ENCODE measurements at regions not wholly inside any gene's neighbourhood (a gene's known extent, or its start where the extent isn't known, plus 50 kb on each side); places are given as distances from the start of the nearest gene placed in this dataset.

DNA sequence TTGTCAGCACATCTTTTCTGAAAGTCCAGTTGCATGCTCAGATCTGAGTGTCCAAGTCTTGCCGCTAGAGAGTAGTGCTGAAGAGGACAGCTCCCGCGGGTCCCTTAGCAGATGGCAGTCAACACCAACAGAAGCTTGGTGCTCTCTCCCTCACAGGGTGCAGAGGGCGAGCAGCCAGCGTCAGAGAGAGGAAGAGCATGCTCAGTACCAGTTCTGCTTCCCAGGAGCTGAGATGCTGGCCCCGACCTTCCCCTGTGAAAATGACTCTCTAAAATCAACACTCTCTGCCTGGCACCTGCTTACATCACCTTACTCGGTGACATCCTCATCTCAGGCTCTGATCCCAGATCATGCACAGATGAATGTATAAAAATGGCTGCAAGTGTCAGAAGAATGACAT lies 86.0 kb upstream of the TWIST2 start:
- no peak overlapping the region for H3K9ac ChIP-seq
- peak; percentile 60 for DNase-seq
- in situ Hi-C loops (cut with MboI) = no loop called here
- peaks cover 10% of the 10 kb centered on the region; the same call in 1 of the 2 replicates for H3K27me3 ChIP-seq (replicated peaks; ENCODE audit: insufficient read depth)
- H3K36me3 ChIP-seq (ENCODE audit: low read depth) = no peaks in the 10 kb centered on the region
- H3K9me3 ChIP-seq (ENCODE audit: low read depth) = no peaks in the 10 kb centered on the region
- H3K4me1 ChIP-seq (ENCODE audit: insufficient read depth) = no peaks in the 10 kb centered on the region
- no peak overlapping the region for H3K27ac ChIP-seq
- no peaks in the 10 kb centered on the region for H3K79me2 ChIP-seq (ENCODE audit: insufficient read depth)
- H3F3A ChIP-seq (ENCODE audit: insufficient read depth) = no peaks in the 10 kb centered on the region
- 22 to 27% methylated on average over 7 of the region's 7 CpGs for WGBS, 2 experiments (ENCODE audit: low coverage in 1 of 2, low lambda C conversion rate in 2 of 2, missing lambda C conversion rate in 2 of 2)
- H3K9me2 ChIP-seq (ENCODE audit: insufficient read depth) = no peaks in the 10 kb centered on the region
- no peak overlapping the region for H3K4me3 ChIP-seq
- H2AFZ ChIP-seq = no peak overlapping the region
- TF ChIP-seq EZH2phosphoT487 (IDR thresholded peaks at IDR 0.05; ENCODE audit: insufficient read depth, low read depth) (no peak), EZH2 (IDR thresholded peaks at IDR 0.05; ENCODE audit: insufficient read depth, poor library complexity, severe bottlenecking) (no peak)
- H3K4me2 ChIP-seq (ENCODE audit: unreplicated experiment) = no peak overlapping the region
- H4K20me1 ChIP-seq (ENCODE audit: insufficient read depth) = no peaks in the 10 kb centered on the region

DNA sequence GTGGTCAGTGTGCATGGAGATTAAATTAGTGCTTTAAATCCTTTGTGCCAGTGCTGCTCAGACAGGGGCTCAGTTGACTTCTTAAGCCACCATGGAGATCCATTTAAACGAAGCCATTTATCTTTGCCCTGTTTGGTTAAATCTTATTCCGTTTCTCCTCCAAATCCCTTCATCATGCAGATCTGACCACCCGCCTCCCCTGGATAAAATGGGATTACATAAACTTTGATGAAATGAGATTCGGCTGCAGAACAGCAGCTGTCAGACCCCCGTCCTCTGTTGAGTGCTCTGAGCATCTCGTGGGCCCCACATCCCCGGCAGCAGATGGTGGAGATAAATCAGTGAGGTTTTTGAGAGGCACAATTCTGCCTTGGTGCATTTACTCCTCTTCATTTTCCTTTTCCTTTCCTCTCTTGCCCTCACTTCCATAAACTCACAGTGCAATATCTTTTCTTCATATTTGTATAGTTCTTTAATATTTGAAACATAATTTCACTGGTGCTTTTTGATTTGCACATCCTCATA lies 84.4 kb upstream of the TWIST2 start:
- no peak overlapping the region for H3K4me2 ChIP-seq (ENCODE audit: unreplicated experiment)
- H3K4me3 ChIP-seq = no peak overlapping the region
- no peak overlapping the region for H2AFZ ChIP-seq
- DNase-seq = no peak
- no peaks in the 10 kb centered on the region for H3K4me1 ChIP-seq (ENCODE audit: insufficient read depth)
- no peaks in the 10 kb centered on the region for H3K79me2 ChIP-seq (ENCODE audit: insufficient read depth)
- no peaks in the 10 kb centered on the region for H3K9me3 ChIP-seq (ENCODE audit: low read depth)
- H3K36me3 ChIP-seq (ENCODE audit: low read depth) = no peaks in the 10 kb centered on the region
- no peaks in the 10 kb centered on the region for H3F3A ChIP-seq (ENCODE audit: insufficient read depth)
- no peak overlapping the region for H3K27ac ChIP-seq
- H3K9ac ChIP-seq = no peak overlapping the region
- in situ Hi-C loops (cut with MboI) = no loop called here
- no peaks in the 10 kb centered on the region for H4K20me1 ChIP-seq (ENCODE audit: insufficient read depth)
- 26% methylated on average over 7 of the region's 7 CpGs for WGBS, 2 experiments (ENCODE audit: low coverage in 1 of 2, low lambda C conversion rate in 2 of 2, missing lambda C conversion rate in 2 of 2)
- TF ChIP-seq EZH2 (IDR thresholded peaks at IDR 0.05; ENCODE audit: insufficient read depth, poor library complexity, severe bottlenecking) (no peak), EZH2phosphoT487 (IDR thresholded peaks at IDR 0.05; ENCODE audit: insufficient read depth, low read depth) (no peak)
- peaks cover 10% of the 10 kb centered on the region; the same call in 1 of the 2 replicates for H3K27me3 ChIP-seq (replicated peaks; ENCODE audit: insufficient read depth)
- no peaks in the 10 kb centered on the region for H3K9me2 ChIP-seq (ENCODE audit: insufficient read depth)

DNA sequence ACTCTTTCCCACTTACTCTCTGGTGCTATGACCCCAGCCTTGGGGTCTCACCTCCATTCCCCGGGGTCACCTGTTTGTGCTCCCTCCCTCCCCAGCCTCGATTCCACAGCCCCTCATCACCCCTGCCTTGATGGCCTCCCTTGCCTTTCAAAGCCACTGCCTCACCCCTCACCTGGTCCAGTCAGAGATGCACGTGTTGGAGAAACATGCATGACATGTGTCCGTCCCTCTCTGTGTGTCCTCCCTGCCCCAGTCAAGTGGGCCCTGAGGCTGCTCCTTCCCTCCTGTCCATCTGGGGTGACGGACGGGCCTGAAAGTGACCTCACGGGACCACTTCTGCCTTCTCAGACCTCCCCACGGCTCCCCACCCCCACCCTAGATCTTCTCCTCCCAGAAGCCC lies 82.3 kb upstream of the TWIST2 start:
- in situ Hi-C loops (cut with MboI) = no loop called here
- no peak for DNase-seq
- H3K4me1 ChIP-seq (ENCODE audit: insufficient read depth) = no peaks in the 10 kb centered on the region
- no peaks in the 10 kb centered on the region for H3K9me2 ChIP-seq (ENCODE audit: insufficient read depth)
- H3K36me3 ChIP-seq (ENCODE audit: low read depth) = no peaks in the 10 kb centered on the region
- H3K9ac ChIP-seq = no peak overlapping the region
- H3K79me2 ChIP-seq (ENCODE audit: insufficient read depth) = no peaks in the 10 kb centered on the region
- no peak overlapping the region for H3K4me3 ChIP-seq
- H3K27ac ChIP-seq = no peak overlapping the region
- H3K9me3 ChIP-seq (ENCODE audit: low read depth) = no peaks in the 10 kb centered on the region
- no peaks in the 10 kb centered on the region for H4K20me1 ChIP-seq (ENCODE audit: insufficient read depth)
- WGBS, 2 experiments (ENCODE audit: low coverage in 1 of 2, low lambda C conversion rate in 2 of 2, missing lambda C conversion rate in 2 of 2) = 47 to 65% methylated on average over 7 to 8 of the region's 8 CpGs
- no peaks in the 10 kb centered on the region for H3F3A ChIP-seq (ENCODE audit: insufficient read depth)
- H2AFZ ChIP-seq = no peak overlapping the region
- TF ChIP-seq EZH2 (IDR thresholded peaks at IDR 0.05; ENCODE audit: insufficient read depth, poor library complexity, severe bottlenecking) (no peak), EZH2phosphoT487 (IDR thresholded peaks at IDR 0.05; ENCODE audit: insufficient read depth, low read depth) (no peak)
- no peak overlapping the region for H3K4me2 ChIP-seq (ENCODE audit: unreplicated experiment)
- H3K27me3 ChIP-seq (replicated peaks; ENCODE audit: insufficient read depth) = peaks cover 10% of the 10 kb centered on the region; the same call in 1 of the 2 replicates

DNA sequence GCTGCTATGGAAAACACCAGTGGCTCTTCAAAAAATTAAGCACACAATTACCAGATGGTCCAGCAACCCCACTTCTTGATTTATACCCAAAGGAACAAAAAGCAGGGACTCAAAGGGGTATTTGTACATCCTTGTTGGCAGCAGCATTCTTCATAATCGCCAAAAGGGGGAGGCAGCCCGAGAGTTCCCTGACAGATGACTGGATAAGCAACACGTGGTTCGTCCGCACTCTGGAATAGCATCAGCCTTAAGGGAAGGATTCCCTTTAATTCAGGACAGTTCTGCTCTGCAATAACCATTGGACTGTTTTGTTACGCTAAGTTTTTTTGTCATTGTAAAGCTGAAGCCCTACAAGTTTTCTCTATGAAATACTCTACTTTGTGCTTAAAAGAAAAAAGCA lies 76.7 kb upstream of the TWIST2 start:
- Histone ChIP-seq H3K27me3 (replicated peaks; ENCODE audit: insufficient read depth) (no peaks in the 10 kb centered on the region), H3F3A (ENCODE audit: insufficient read depth) (no peaks in the 10 kb centered on the region), H3K4me3 (no peak overlapping the region), H2AFZ (no peak overlapping the region), H3K4me1 (ENCODE audit: insufficient read depth) (no peaks in the 10 kb centered on the region), H4K20me1 (ENCODE audit: insufficient read depth) (no peaks in the 10 kb centered on the region), H3K4me2 (ENCODE audit: unreplicated experiment) (no peak overlapping the region), H3K79me2 (ENCODE audit: insufficient read depth) (no peaks in the 10 kb centered on the region), H3K36me3 (ENCODE audit: low read depth) (no peaks in the 10 kb centered on the region), H3K9me3 (ENCODE audit: low read depth) (no peaks in the 10 kb centered on the region), H3K9ac (no peak overlapping the region), H3K9me2 (ENCODE audit: insufficient read depth) (no peaks in the 10 kb centered on the region), H3K27ac (no peak overlapping the region)
- in situ Hi-C loops (cut with MboI) = no loop called here
- 28 to 34% methylated on average over 6 of the region's 6 CpGs for WGBS, 2 experiments (ENCODE audit: low coverage in 1 of 2, low lambda C conversion rate in 2 of 2, missing lambda C conversion rate in 2 of 2)
- TF ChIP-seq EZH2 (IDR thresholded peaks at IDR 0.05; ENCODE audit: insufficient read depth, poor library complexity, severe bottlenecking) = no peak
- TF ChIP-seq EZH2phosphoT487 (IDR thresholded peaks at IDR 0.05; ENCODE audit: insufficient read depth, low read depth) = no peak
- DNase-seq = peak; percentile 64

DNA sequence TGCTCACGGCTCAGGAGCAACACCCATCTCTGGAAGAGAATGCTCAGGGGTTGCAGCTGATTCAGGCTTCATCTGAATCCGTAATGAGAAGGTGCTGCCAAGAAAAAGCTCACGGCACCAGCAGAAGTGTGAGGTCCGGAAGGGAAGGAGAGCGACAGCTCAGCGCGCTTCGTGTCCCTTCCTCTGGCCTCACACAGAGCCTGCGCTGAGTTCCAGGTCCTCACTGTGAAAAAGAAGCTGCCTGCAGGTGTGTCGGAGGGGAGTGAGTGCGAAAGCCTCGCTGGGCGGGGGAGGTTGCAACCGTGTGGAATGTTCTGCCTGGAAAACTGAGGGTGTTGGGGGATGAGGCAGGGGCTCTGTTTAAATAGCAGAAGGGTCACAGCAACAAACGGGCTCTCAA lies 76.2 kb upstream of the TWIST2 start:
- no peaks in the 10 kb centered on the region for H3K27me3 ChIP-seq (replicated peaks; ENCODE audit: insufficient read depth)
- no peaks in the 10 kb centered on the region for H3K4me1 ChIP-seq (ENCODE audit: insufficient read depth)
- H3K9ac ChIP-seq = no peak overlapping the region
- WGBS, 2 experiments (ENCODE audit: low coverage in 1 of 2, low lambda C conversion rate in 2 of 2, missing lambda C conversion rate in 2 of 2) = 54 to 57% methylated on average over 13 to 15 of the region's 15 CpGs
- H3K36me3 ChIP-seq (ENCODE audit: low read depth) = no peaks in the 10 kb centered on the region
- TF ChIP-seq EZH2 (IDR thresholded peaks at IDR 0.05; ENCODE audit: insufficient read depth, poor library complexity, severe bottlenecking) = no peak
- TF ChIP-seq EZH2phosphoT487 (IDR thresholded peaks at IDR 0.05; ENCODE audit: insufficient read depth, low read depth) = no peak
- H4K20me1 ChIP-seq (ENCODE audit: insufficient read depth) = no peaks in the 10 kb centered on the region
- no peaks in the 10 kb centered on the region for H3K9me2 ChIP-seq (ENCODE audit: insufficient read depth)
- H3K27ac ChIP-seq = no peak overlapping the region
- H3F3A ChIP-seq (ENCODE audit: insufficient read depth) = no peaks in the 10 kb centered on the region
- no peak overlapping the region for H3K4me2 ChIP-seq (ENCODE audit: unreplicated experiment)
- H2AFZ ChIP-seq = no peak overlapping the region
- DNase-seq = peak; percentile 10
- no peaks in the 10 kb centered on the region for H3K9me3 ChIP-seq (ENCODE audit: low read depth)
- in situ Hi-C loops (cut with MboI) = no loop called here
- H3K79me2 ChIP-seq (ENCODE audit: insufficient read depth) = no peaks in the 10 kb centered on the region
- H3K4me3 ChIP-seq = no peak overlapping the region

All from GM23248 (cell line).